GM13977 (cell line): ENCODE measurements at regions not wholly inside any gene's neighbourhood (a gene's known extent, or its start where the extent isn't known, plus 50 kb on each side); places are given as distances from the start of the nearest gene placed in this dataset.
A peak's percentile ranks its signal among the peaks of the same experiment; 100 is the strongest.
"Not testable (repeated sequence)": the region's sequence is repeated elsewhere in the genome, so short reads cannot be mapped to it uniquely, and the experiment has no call there.

Experiments
- DNase-seq: peaks from one replicate; pipeline ENCODE4 v3.0.0; 2012; ENCODE audit warnings: low spot score
- in situ Hi-C: fragments of 300-500 bp; cut with MboI; formaldehyde crosslinking; loops from one replicate; pipeline ENCODE4 v1.12.0; 2022; ENCODE audit warnings: low sequenced_read_pairs, low pct_unique_long_range_greater_than_20kb, mixed read lengths, inconsistent platforms; ENCODE audit not compliant: unreplicated experiment
- TF ChIP-seq, protein P1 (sequence below): IDR thresholded peaks from 2 replicates; pipeline ENCODE4 v1.5.1; 2012; ENCODE audit warnings: mild to moderate bottlenecking, control low read depth; ENCODE audit not compliant: insufficient read depth; ENCODE audit errors: extremely low read depth, missing control alignments

GRCh38 chr1:178652506-178653490 lies 72.2 kb upstream of the RALGPS2 start:
- in situ Hi-C loops, result no loop called here
- TF ChIP-seq, protein P1, sequence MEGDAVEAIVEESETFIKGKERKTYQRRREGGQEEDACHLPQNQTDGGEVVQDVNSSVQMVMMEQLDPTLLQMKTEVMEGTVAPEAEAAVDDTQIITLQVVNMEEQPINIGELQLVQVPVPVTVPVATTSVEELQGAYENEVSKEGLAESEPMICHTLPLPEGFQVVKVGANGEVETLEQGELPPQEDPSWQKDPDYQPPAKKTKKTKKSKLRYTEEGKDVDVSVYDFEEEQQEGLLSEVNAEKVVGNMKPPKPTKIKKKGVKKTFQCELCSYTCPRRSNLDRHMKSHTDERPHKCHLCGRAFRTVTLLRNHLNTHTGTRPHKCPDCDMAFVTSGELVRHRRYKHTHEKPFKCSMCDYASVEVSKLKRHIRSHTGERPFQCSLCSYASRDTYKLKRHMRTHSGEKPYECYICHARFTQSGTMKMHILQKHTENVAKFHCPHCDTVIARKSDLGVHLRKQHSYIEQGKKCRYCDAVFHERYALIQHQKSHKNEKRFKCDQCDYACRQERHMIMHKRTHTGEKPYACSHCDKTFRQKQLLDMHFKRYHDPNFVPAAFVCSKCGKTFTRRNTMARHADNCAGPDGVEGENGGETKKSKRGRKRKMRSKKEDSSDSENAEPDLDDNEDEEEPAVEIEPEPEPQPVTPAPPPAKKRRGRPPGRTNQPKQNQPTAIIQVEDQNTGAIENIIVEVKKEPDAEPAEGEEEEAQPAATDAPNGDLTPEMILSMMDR, result no peak
- no peak for DNase-seq

- in situ Hi-C loops, result no loop called here
- DNase-seq, result peak; percentile 38
- TF ChIP-seq, protein P1, result no peak
Observed at GRCh38 chr1:178659789-178660208, 65.2 kb upstream of the RALGPS2 start.

DNA sequence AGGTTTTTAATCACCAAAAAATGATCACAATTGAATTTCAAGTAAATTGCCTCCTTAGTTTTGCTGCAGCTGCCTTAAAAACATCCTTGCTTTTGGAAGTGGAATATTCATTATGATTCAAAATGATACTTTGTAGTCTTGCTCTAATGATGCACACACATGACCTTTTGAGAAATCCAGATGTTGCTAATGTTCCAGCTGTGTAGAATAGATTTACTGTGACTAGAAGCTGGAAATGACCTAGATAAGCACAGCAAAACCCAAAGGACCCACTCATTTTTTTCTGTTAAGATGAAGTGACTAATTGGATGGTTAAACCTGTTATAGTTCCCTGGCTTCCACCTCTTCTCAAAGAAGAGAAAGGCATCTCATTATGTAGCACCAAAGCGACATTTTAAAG lies 64.6 kb upstream of the RALGPS2 start:
- in situ Hi-C loops, result no loop called here
- DNase-seq, result no peak
- TF ChIP-seq, protein P1, result no peak

- TF ChIP-seq, protein P1, result no peak
- DNase-seq, result peak; percentile 28
- in situ Hi-C loops, result no loop called here
Observed at GRCh38 chr1:178664278-178664677, 60.8 kb upstream of the RALGPS2 start.

DNA sequence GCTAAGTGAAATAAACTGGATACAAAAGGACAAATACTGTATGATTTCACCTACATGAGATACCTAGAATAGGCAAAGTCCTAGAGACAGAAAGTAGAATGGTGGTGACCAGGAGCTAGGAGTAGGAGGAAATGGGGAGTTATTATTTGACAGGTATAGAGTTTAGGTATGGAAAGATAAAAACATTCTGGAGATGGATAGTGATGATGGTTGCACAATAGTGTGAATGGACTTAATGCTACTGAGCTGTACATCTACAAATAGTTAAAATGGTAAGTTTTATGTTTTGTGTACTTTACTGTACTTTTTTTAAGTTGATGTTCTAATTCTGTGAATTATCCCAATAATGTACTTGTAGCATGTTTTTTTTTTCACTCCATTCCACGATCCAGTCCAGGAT lies 59.5 kb upstream of the RALGPS2 start:
- DNase-seq, result no peak
- in situ Hi-C loops, result no loop called here
- TF ChIP-seq, protein P1, result no peak

DNA sequence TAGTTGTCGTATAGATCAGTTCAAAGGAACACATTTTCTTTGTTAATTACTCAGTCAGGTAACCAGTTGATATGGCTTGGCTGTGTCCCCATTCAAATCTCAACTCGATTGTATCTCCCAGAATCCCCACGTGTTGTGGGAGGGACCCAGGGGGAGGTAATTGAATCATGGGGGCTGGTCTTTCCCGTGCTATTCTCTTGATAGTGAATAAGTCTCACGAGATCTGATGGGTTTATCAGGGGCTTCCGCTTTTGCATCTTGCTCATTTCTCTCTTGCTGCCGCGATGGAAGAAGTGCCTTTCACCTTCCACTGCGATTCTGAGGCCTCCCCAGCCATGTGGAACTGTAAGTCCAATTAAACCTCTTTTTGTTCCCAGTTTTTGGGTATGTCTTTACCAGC lies 58.2 kb upstream of the RALGPS2 start:
- in situ Hi-C loops, result not testable (repeated sequence)

GRCh38 chr1:178672434-178672833 lies 52.6 kb upstream of the RALGPS2 start:
- TF ChIP-seq, protein P1, result no peak
- DNase-seq, result no peak
- in situ Hi-C loops, result no loop called here

More for the DNA sequence above, 58.2 kb upstream of the RALGPS2 start:
- not testable (repeated sequence) for DNase-seq

GRCh38 chr1:178674559-178674958 lies 50.5 kb upstream of the RALGPS2 start:
- DNase-seq, in situ Hi-C loops: not testable (repeated sequence)
